Osteoblast (primary cell): ENCODE measurements at regions not wholly inside any gene's neighbourhood (a gene's known extent, or its start where the extent isn't known, plus 50 kb on each side); places are given as distances from the start of the nearest gene placed in this dataset.

Experiments used
- DNase-seq: peaks from one replicate; pipeline ENCODE4 v3.0.0; 2011; ENCODE audit warnings: low spot score, mixed read lengths; ENCODE audit not compliant: insufficient read length; ENCODE audit errors: missing footprints
- H2AFZ ChIP-seq: 2 replicates; pipeline ENCODE4 v1.6.0; 2011; ENCODE audit warnings: mild to moderate bottlenecking, low read length
- H3K27ac ChIP-seq: 2 replicates; pipeline ENCODE4 v1.5.1; 2011; ENCODE audit warnings: mild to moderate bottlenecking, low read depth, low read length, moderate library complexity
- H3K27me3 ChIP-seq: 2 replicates; pipeline ENCODE4 v1.6.0; 2012; ENCODE audit warnings: mild to moderate bottlenecking, control low read depth, inconsistent platforms, low read length, moderate library complexity; ENCODE audit not compliant: insufficient read depth
- H3K36me3 ChIP-seq: 2 replicates; pipeline ENCODE4 v1.5.1; 2011; ENCODE audit warnings: mild to moderate bottlenecking, low read length, control low read depth, moderate library complexity; ENCODE audit not compliant: insufficient read depth
- H3K4me1 ChIP-seq: 2 replicates; pipeline ENCODE4 v1.5.1; 2011; ENCODE audit warnings: mild to moderate bottlenecking, low read length, control low read depth, moderate library complexity; ENCODE audit not compliant: insufficient read depth
- H3K4me2 ChIP-seq: 2 replicates; pipeline ENCODE4 v1.6.0; 2011; ENCODE audit warnings: mild to moderate bottlenecking, low read length; ENCODE audit not compliant: insufficient read depth
- H3K4me3 ChIP-seq: fragments of 200-600 bp; sonication (generic); 3 replicates; pipeline ENCODE4 v1.5.1; 2012; ENCODE audit warnings: mild to moderate bottlenecking, low read length, inconsistent platforms; ENCODE audit not compliant: insufficient read depth
- H3K79me2 ChIP-seq: 2 replicates; pipeline ENCODE4 v1.6.0; 2012; ENCODE audit warnings: mild to moderate bottlenecking, low read length, control low read depth, inconsistent platforms; ENCODE audit not compliant: insufficient read depth
- H3K9me3 ChIP-seq: 2 replicates; pipeline ENCODE4 v1.5.1; 2011; ENCODE audit warnings: low read depth, low read length, control low read depth
- H4K20me1 ChIP-seq: 2 replicates; pipeline ENCODE4 v1.6.0; 2012; ENCODE audit warnings: mild to moderate bottlenecking, low read length, control low read depth; ENCODE audit not compliant: insufficient read depth
- TF ChIP-seq, protein P1 (sequence below): IDR thresholded peaks from 2 replicates; pipeline ENCODE4 v1.5.1; 2011; ENCODE audit warnings: mild to moderate bottlenecking, low read depth, low read length, moderate library complexity; ENCODE audit errors: extremely low read depth

DNA sequence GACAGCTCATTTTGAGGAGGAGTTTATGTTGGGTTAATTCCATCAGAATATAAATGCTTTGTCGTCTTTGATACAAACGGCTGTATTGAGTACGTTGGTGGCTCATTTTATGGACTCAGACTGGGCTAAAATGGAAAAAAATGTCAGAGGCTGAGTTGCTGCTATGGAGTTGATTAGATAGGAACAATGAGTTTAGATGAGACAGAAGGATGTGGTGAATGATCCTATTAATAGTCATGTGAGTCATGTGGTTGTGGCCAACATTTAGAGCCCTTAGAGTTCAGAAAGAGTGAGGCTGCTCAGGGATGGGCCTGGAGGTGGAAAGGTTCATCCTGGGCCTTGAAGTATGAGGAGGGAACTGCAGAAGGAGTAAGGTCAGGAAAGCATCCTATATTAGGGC, 434.2 kb downstream of the MEIS1 start:
- H3K36me3 ChIP-seq, result no peaks in the 10 kb centered on the region
- H3K4me1 ChIP-seq, result peaks cover 20% of the 10 kb centered on the region
- H3K27ac ChIP-seq, result peak overlapping the region; percentile 64
- H3K9me3 ChIP-seq, result no peaks in the 10 kb centered on the region
- H3K79me2 ChIP-seq, result no peaks in the 10 kb centered on the region
- H2AFZ ChIP-seq, result peak overlapping the region; percentile 28
- H3K4me3 ChIP-seq, result no peak overlapping the region
- TF ChIP-seq, protein P1, sequence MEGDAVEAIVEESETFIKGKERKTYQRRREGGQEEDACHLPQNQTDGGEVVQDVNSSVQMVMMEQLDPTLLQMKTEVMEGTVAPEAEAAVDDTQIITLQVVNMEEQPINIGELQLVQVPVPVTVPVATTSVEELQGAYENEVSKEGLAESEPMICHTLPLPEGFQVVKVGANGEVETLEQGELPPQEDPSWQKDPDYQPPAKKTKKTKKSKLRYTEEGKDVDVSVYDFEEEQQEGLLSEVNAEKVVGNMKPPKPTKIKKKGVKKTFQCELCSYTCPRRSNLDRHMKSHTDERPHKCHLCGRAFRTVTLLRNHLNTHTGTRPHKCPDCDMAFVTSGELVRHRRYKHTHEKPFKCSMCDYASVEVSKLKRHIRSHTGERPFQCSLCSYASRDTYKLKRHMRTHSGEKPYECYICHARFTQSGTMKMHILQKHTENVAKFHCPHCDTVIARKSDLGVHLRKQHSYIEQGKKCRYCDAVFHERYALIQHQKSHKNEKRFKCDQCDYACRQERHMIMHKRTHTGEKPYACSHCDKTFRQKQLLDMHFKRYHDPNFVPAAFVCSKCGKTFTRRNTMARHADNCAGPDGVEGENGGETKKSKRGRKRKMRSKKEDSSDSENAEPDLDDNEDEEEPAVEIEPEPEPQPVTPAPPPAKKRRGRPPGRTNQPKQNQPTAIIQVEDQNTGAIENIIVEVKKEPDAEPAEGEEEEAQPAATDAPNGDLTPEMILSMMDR, result no peak
- H3K4me2 ChIP-seq, result no peak overlapping the region
- peak; percentile 37 for DNase-seq
- no peaks in the 10 kb centered on the region for H3K27me3 ChIP-seq
- no peaks in the 10 kb centered on the region for H4K20me1 ChIP-seq

DNA sequence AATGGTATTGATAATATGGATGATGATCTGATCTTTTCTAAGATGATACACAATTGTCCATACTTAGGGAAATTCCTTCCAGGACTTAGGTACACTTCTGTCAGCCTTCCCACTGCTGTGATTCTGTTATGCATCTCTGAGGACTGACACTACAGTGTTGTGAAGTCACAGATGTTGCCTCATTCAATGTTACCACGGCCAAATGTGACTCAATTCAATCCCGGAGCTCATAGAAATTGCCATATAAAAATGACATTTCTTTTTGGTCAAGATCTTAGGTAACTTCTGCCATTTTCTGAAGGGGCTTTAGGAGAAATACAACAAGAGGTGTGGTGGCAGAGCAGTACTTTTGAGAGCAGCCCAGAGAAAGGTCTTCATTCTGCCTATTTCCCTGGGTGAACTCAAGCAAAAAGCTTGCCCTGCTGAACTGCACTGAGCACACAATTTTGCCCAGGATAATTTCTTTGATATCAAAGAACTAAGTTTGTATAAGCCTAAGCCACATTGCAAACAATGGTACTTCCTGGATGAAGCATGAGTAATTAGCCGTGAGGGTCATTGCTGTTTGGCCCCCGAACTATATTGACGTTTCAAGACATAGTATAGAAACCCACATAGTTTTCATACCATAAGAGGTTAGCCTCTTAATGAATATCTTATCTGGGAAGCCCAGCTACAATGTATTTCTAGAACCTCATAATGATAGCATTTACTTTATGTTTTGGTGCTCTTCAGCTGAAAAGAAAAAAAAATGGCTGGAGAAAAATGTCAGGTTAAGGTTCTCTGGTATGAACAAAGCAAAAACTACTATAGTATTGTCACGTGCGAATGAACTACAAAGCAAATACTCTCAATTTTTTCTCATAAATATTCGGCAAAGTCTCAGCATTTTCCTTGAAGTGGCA, 437.4 kb downstream of the MEIS1 start:
- Histone ChIP-seq H3K9me3 (no peaks in the 10 kb centered on the region), H3K27me3 (no peaks in the 10 kb centered on the region), H2AFZ (no peak overlapping the region), H3K27ac (peak overlapping the region; percentile 34), H3K4me1 (peaks cover 13% of the 10 kb centered on the region), H3K79me2 (no peaks in the 10 kb centered on the region), H3K4me2 (peak overlapping the region; percentile 5), H4K20me1 (no peaks in the 10 kb centered on the region), H3K36me3 (no peaks in the 10 kb centered on the region), H3K4me3 (no peak overlapping the region)
- TF ChIP-seq, protein P1, result no peak
- no peak for DNase-seq

DNA sequence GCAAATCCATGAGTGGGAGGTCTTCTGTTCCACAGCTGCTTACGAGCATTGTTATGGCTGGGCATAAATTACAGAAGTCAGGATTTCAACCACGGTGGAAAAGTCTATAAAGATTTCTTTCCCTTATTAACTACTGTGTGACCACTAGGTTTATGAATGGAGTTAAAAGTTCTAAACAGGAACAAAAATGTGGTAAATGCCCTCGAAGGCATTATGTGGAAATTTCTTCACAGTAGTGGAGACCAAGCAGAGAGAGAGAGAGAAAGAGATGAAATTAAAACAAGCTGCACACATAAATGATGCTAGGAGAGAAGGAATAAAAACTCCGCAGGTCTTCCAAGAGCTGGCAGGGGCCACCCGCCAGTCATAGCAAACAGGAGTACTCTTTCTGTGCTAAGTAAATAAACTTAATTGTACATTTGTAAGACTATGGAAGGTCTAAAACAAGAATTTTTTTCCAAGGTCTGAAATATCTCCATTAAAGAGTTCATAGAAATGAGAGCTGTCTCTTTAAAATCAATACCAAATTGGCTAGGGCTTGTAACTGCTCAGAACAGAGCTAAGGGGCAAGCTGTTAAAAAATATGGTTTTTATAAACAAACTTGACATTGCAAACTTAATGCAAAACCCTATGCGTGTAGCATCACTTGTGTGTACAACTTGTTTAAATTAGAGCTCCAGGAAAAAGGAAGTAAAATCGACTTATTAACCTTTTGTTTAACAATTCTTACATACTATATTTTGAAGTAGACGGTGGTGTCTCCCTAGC, 438.2 kb downstream of the MEIS1 start:
- Histone ChIP-seq H3K4me2 (no peak overlapping the region), H3K36me3 (no peaks in the 10 kb centered on the region), H3K27ac (no peak overlapping the region), H3K27me3 (no peaks in the 10 kb centered on the region), H3K79me2 (no peaks in the 10 kb centered on the region), H2AFZ (no peak overlapping the region), H3K9me3 (no peaks in the 10 kb centered on the region), H3K4me3 (no peak overlapping the region), H3K4me1 (peaks cover 10% of the 10 kb centered on the region), H4K20me1 (no peaks in the 10 kb centered on the region)
- DNase-seq, result no peak
- TF ChIP-seq, protein P1, result no peak

DNA sequence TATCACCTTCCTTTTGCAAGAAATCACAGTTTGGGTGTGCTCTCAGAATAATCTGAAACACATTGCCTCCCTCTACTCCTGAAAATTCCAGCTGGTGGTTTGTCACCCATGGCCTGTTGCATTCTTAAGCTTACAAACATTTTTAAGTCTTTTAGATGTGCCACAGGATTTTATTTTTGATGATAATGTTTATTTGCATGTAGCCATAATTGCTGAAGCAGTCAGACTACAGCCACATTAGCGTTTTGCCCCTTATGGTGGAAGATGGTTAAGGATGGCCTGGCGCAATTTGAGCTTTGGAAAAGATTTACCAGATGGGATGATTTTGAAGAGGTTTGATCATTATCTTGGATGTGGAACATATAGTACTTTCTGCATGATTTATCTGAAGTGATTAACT, 439.5 kb downstream of the MEIS1 start:
- Histone ChIP-seq H3K4me3 (no peak overlapping the region), H3K36me3 (no peaks in the 10 kb centered on the region), H3K27ac (no peak overlapping the region), H3K4me2 (no peak overlapping the region), H3K79me2 (no peaks in the 10 kb centered on the region), H4K20me1 (no peaks in the 10 kb centered on the region), H3K9me3 (no peaks in the 10 kb centered on the region), H3K4me1 (peaks cover 3% of the 10 kb centered on the region), H3K27me3 (no peaks in the 10 kb centered on the region), H2AFZ (no peak overlapping the region)
- TF ChIP-seq, protein P1, result no peak
- DNase-seq, result peak; percentile 2
